HG02943 (cell line): ENCODE measurements at regions not wholly inside any gene's neighbourhood (a gene's known extent, or its start where the extent isn't known, plus 50 kb on each side); places are given as distances from the start of the nearest gene placed in this dataset.
"Not testable (repeated sequence)": the region's sequence is repeated elsewhere in the genome, so short reads cannot be mapped to it uniquely, and the experiment has no call there.

ENCODE experiments used
- ATAC-seq: cut with Tn5 transposase; IDR thresholded peaks from one replicate; pipeline ENCODE4 v1.9.1; 2021; ENCODE audit warnings: mild to moderate bottlenecking, low read depth, moderate library complexity; ENCODE audit not compliant: unreplicated experiment

DNA sequence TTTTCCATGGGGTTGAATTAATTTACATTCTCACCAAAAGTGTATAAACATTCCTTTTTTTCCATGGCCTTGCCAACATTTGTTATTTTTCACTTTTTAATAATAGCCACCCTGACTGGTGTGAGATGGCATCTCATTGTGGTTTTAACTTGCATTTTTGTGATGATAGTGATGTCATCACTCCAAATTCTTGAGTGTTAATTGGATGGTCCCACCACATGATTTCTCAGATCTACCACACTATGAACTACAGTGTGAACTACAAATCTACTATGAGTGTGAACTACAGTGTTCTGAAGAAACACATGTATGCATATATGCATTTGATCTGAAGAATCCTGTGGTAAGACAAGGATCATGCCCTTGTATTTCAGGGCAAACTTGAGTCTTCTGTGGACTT lies 340.1 kb downstream of the ABCC12 start:
- ATAC-seq: no peak

GRCh38 chr16:47811758-47812157 lies 344.0 kb downstream of the ABCC12 start:
- not testable (repeated sequence) for ATAC-seq

GRCh38 chr16:47806309-47806847 lies 345.2 kb downstream of the PHKB start:
- ATAC-seq: no peak

DNA sequence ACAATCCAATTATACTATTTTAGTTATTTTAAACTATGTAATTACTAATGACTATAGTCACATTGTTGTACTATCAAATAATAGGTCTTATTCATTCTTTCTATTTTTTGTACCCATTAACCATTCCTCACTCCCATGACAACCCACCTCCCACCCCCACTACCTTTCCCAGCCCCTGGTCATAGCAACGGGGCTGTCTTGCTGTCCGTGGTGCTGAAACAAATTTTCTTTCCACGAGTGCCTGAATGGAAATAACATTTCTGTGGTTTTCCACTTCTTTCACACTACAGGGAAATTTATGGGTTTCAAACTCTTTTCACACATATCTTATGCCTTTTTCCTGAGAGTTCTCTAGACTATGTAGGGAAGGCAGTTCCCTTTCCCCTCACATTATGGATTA lies 326.6 kb downstream of the PHKB start:
- no peak for ATAC-seq

- ATAC-seq: no peak
These were observed 320.5 kb downstream of the PHKB start for GRCh38 chr16:47781673-47782072.

DNA sequence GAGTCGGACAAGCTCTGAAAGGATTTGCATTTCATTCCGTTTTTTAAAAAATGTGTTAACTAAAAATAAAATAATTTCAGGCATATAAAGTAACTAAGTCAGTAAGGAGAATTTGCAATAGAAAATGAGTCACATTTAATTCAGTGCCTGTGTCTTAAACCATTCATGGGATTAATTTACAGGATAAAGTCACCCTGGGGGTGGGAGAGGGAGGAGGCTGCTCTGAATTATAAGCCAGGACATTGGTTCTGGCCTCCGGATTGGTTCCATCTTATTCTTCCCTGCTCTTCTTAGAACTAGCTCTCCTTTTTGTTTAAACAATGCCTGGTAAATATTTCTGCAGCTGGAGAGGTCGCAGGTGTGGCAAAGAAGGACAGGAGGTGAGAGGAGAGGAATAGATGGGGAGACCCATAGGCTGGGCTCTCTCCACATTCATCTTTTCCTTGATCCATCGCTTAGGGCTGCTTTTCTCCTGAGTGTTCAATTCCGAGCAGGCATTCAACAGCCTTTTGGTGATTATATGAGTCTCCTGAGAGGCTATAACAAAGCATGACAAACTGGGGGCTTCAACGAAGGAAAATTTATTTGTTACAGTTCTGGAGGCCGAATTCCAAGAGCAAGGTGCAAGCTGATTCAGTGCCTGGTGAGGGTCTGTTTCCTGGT lies 319.2 kb downstream of the PHKB start:
- no peak for ATAC-seq

- ATAC-seq: no peak
These were observed 318.3 kb downstream of the PHKB start for GRCh38 chr16:47779201-47780016.

- no peak for ATAC-seq
These were observed 317.1 kb downstream of the PHKB start for GRCh38 chr16:47778106-47778801.

GRCh38 chr16:47777220-47777619 lies 316.1 kb downstream of the PHKB start:
- ATAC-seq: no peak

GRCh38 chr16:47774661-47775060 lies 313.5 kb downstream of the PHKB start:
- ATAC-seq: no peak

DNA sequence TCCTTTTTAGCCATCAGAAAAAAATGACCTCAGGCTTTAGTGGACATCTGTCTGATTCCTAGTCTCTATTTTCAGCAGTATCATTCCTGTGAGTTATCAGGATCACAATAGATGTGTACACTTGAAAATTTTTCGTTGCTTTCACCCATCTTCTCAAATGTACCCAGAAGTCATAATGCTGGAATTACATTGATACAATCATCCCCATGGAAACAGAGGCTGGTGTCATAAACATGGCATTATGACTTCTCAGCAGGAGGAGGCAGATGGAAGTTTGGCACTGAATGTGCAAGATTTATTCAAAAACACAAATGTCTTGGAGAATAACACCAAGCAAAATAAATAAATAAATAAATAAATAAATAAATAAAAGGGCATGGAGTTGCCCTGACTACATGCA lies 292.5 kb downstream of the PHKB start:
- ATAC-seq: no peak
